IMR-90 (cell line): ENCODE measurements at regions not wholly inside any gene's neighbourhood (a gene's known extent, or its start where the extent isn't known, plus 50 kb on each side); places are given as distances from the start of the nearest gene placed in this dataset.

ENCODE experiments used
- ATAC-seq: fragments of 200-7000 bp; cut with Tn5 transposase; 2 replicates; pipeline ENCODE4 v1.9.1; 2020; ENCODE audit warnings: low read depth, mild to moderate bottlenecking, moderate library complexity
- BruUV-seq: library from RNA; stranded (reverse); fragments of 400-500 nt; replicated peaks from 2 replicates; lab custom pipeline; 2021; lab: Mats Ljungman, UMichigan
- CTCF ChIA-PET: fragments of 300-600 bp; formaldehyde crosslinking; extraction: SDS; loops from one replicate; lab custom pipeline; 2021; ENCODE audit warnings: antibody characterized with exemption; lab: Yijun Ruan, JAX
- POLR2A ChIA-PET: fragments of 300-600 bp; sonication (Branson Sonifier 250); formaldehyde crosslinking; loops from one replicate; lab custom pipeline; 2022; ENCODE audit warnings: antibody characterized with exemption; ENCODE audit not compliant: unreplicated experiment; lab: Charles Lee
- DNase-seq: peaks from one replicate; pipeline ENCODE4 v3.0.0; 2013
- H2AFZ ChIP-seq: replicated peaks from 2 replicates; pipeline ENCODE3; 2013; ENCODE audit warnings: low read length, mild to moderate bottlenecking; ENCODE audit not compliant: poor library complexity
- H2AK5ac ChIP-seq: 2 replicates; pipeline ENCODE4 v1.6.1; 2013; ENCODE audit warnings: low read depth, low read length, inconsistent platforms
- H2AK9ac ChIP-seq: replicated peaks from 2 replicates; pipeline ENCODE3; 2013; ENCODE audit warnings: mild to moderate bottlenecking, low read depth, low read length, moderate library complexity; ENCODE audit not compliant: poor library complexity
- H2BK120ac ChIP-seq: 2 replicates; pipeline ENCODE4 v1.6.1; 2013; ENCODE audit warnings: low read depth, low read length, inconsistent platforms
- H2BK15ac ChIP-seq: 3 replicates; pipeline ENCODE4 v1.6.1; 2013; ENCODE audit warnings: low read depth, low read length, inconsistent platforms
- H2BK20ac ChIP-seq: 2 replicates; pipeline ENCODE4 v1.6.1; 2013; ENCODE audit warnings: low read depth, mild to moderate bottlenecking, inconsistent platforms, low read length, moderate library complexity
- H2BK5ac ChIP-seq: 2 replicates; pipeline ENCODE4 v1.6.1; 2013; ENCODE audit warnings: mild to moderate bottlenecking, low read depth, low read length, inconsistent platforms; ENCODE audit not compliant: poor library complexity, severe bottlenecking
- H3K14ac ChIP-seq: replicated peaks from 2 replicates; pipeline ENCODE4 v1.6.1; 2013; ENCODE audit warnings: low read depth, low read length, inconsistent platforms
- H3K18ac ChIP-seq: 2 replicates; pipeline ENCODE4 v1.6.1; 2013; ENCODE audit warnings: low read depth, low read length, control low read depth
- H3K23ac ChIP-seq: 2 replicates; pipeline ENCODE4 v1.6.1; 2013; ENCODE audit warnings: low read depth, low read length, inconsistent platforms
- H3K27ac ChIP-seq: 2 replicates; pipeline ENCODE4 v1.5.1; 2013; ENCODE audit warnings: mild to moderate bottlenecking, control low read depth, low read length; ENCODE audit not compliant: insufficient read depth
- H3K27me3 ChIP-seq: 2 replicates; pipeline ENCODE4 v1.6.1; 2013; ENCODE audit warnings: low read length; ENCODE audit not compliant: control insufficient read depth, insufficient read depth
- H3K36me3 ChIP-seq: 2 replicates; pipeline ENCODE4 v1.6.1; 2013; ENCODE audit warnings: low read length, mixed read lengths; ENCODE audit not compliant: control insufficient read depth, insufficient read depth
- H3K4ac ChIP-seq: 2 replicates; pipeline ENCODE4 v1.6.1; 2013; ENCODE audit warnings: low read depth, low read length, inconsistent platforms
- H3K4me1 ChIP-seq: 2 replicates; pipeline ENCODE4 v1.6.1; 2013; ENCODE audit warnings: low read length, mixed read lengths; ENCODE audit not compliant: control insufficient read depth, insufficient read depth
- H3K4me2 ChIP-seq: 2 replicates; pipeline ENCODE4 v1.6.1; 2013; ENCODE audit warnings: low read depth, mild to moderate bottlenecking, control low read depth, low read length, moderate library complexity
- H3K4me3 ChIP-seq: 2 replicates; pipeline ENCODE4 v1.5.1; 2013; ENCODE audit warnings: low read depth, mild to moderate bottlenecking, control low read depth, low read length, moderate library complexity; ENCODE audit not compliant: insufficient read depth
- H3K56ac ChIP-seq: 2 replicates; pipeline ENCODE4 v1.6.1; 2013; ENCODE audit warnings: low read length, inconsistent platforms; ENCODE audit not compliant: insufficient read depth; ENCODE audit errors: extremely low read depth
- H3K79me1 ChIP-seq, 2 experiments: 2 replicates each; pipeline ENCODE4 v1.6.1; 2013; ENCODE audit warnings: low read length in 2 of 2, inconsistent platforms in 1 of 2, low read depth in 1 of 2
- H3K9ac ChIP-seq: 2 replicates; pipeline ENCODE4 v1.6.1; 2013; ENCODE audit warnings: low read depth, low read length, control low read depth
- H3K9me1 ChIP-seq: 2 replicates; pipeline ENCODE4 v1.6.1; 2013; ENCODE audit warnings: low read length, inconsistent platforms; ENCODE audit not compliant: insufficient read depth
- H3K9me3 ChIP-seq: 2 replicates; pipeline ENCODE4 v1.6.1; 2013; ENCODE audit warnings: low read length; ENCODE audit not compliant: control insufficient read depth, insufficient read depth
- H4K20me1 ChIP-seq: 2 replicates; pipeline ENCODE4 v1.6.1; 2013; ENCODE audit warnings: low read length, inconsistent platforms; ENCODE audit not compliant: insufficient read depth
- H4K5ac ChIP-seq: 2 replicates; pipeline ENCODE4 v1.6.1; 2013; ENCODE audit warnings: mild to moderate bottlenecking, low read depth, low read length, control low read depth
- H4K8ac ChIP-seq, 2 experiments: 2 replicates each; pipeline ENCODE4 v1.6.1; 2013; ENCODE audit warnings: low read depth in 2 of 2, low read length in 2 of 2, control low read depth in 1 of 2, inconsistent platforms in 1 of 2
- H4K91ac ChIP-seq: 2 replicates; pipeline ENCODE4 v1.6.1; 2013; ENCODE audit warnings: low read depth, low read length, inconsistent platforms; ENCODE audit not compliant: insufficient read depth
- CHD1 ChIP-seq: IDR thresholded peaks from 2 replicates; pipeline ENCODE4 v1.6.1; 2012; ENCODE audit warnings: low read depth, low read length, improper control_type of control experiment
- MAZ ChIP-seq: IDR thresholded peaks from 2 replicates; pipeline ENCODE4 v1.6.1; 2012; ENCODE audit warnings: low read depth, mild to moderate bottlenecking, low read length, improper control_type of control experiment, moderate library complexity, borderline replicate concordance
- NFE2L2 ChIP-seq: fragments of 150-350 bp; IDR thresholded peaks from 2 replicates; pipeline ENCODE4 v1.6.1; 2016; ENCODE audit warnings: low read depth, mild to moderate bottlenecking, low read length
- WGBS, 2 experiments: methylation state at CpG; one replicate each; pipeline versions ENCODE4 v1.1.5 to v1.1.7; 2013; ENCODE audit warnings: missing lambda C conversion rate in 2 of 2; ENCODE audit not compliant: insufficient read length in 1 of 2; ENCODE audit errors: extremely low coverage in 2 of 2; 5-methylcytosine and 5-hydroxymethylcytosine counted together
- dilution Hi-C: fragments of 300-500 bp; cut with HindIII; formaldehyde crosslinking; loops from one replicate; pipeline ENCODE4 v1.14.3; 2018; ENCODE audit warnings: low sequenced_read_pairs; ENCODE audit not compliant: unreplicated experiment
- in situ Hi-C: fragments of 300-500 bp; cut with MboI; formaldehyde crosslinking; loops from 3 replicates; pipeline ENCODE4 v1.14.3; 2019; ENCODE audit warnings: low sequenced_read_pairs, inconsistent platforms, mixed read lengths
- intact Hi-C: fragments of 100-400 bp; cut with micrococcal nuclease; formaldehyde crosslinking; loops from 2 replicates; pipeline ENCODE4 v1.10.0; 2022

DNA sequence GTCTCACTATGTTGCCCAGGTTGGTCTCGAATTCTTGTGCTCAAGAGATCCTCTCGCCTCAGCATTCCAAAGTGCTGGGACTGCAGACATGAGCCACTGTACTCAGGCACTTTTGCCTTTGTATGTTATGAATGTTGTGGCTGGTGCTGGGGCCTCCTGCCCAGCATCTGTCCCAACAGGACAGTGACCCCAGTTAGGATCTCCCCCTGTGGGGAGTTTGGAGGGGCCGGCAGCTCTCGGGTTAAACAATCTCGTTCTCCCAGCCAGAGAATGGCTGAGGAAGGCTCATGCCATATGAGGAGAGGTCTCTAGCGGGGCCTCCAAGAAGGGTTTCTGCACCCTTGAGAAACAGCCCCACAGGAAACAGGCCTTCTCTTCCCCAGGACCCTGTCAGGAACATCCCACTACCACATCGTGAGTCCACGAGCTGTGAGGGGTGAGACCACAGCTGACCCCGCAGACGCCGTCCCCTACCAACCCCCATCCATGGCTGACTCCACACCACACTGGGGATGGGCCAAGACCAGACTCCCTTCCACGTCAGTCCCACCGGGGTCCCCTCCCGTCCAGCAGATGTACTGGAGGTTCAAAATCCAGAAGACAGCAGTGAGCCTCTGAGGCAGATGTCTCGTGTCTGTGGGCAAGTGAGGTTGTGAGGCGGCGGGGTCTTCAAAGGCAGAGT is 54.1 kb downstream of the SHANK2 start:
- Histone ChIP-seq H3K14ac (0 out of 2 replicates have a peak overlapping the region, but pooled peaks have one; percentile 19), H2BK15ac (no peak overlapping the region; the same call in 2 of the 3 replicates), H3K4ac (no peak overlapping the region), H3K4me3 (no peak overlapping the region), H2AFZ (no peak overlapping the region), H2BK20ac (no peak overlapping the region), H2BK120ac (no peak overlapping the region), H3K9me3 (no peaks in the 10 kb centered on the region), H4K5ac (no peak overlapping the region), H3K27me3 (no peaks in the 10 kb centered on the region), H3K23ac (no peak overlapping the region), H2AK5ac (peak overlapping the region; percentile 12; the same call in 1 of the 2 replicates), H3K27ac (no peak overlapping the region), H2AK9ac (no peak overlapping the region), H3K56ac (no peak overlapping the region), H3K36me3 (peaks cover 7% of the 10 kb centered on the region; the same call in 1 of the 2 replicates), H2BK5ac (no peak overlapping the region), H3K9ac (no peak overlapping the region), H4K91ac (no peak overlapping the region), H3K18ac (no peak overlapping the region), H3K9me1 (no peaks in the 10 kb centered on the region), H3K79me1 (no peaks in the 10 kb centered on the region; a peak in 2 of 4 replicates), H3K4me2 (no peak overlapping the region), H3K4me1 (peaks cover 3% of the 10 kb centered on the region; the same call in 1 of the 2 replicates), H4K20me1 (no peaks in the 10 kb centered on the region; the same call in 1 of the 2 replicates), H4K8ac (no peak overlapping the region)
- ChIA-PET CTCF (interaction anchor here (0.6 kb wide), 1 partner anchor 90 kb away, joined by 3 read pairs; no protein-coding TSS in a partner anchor), POLR2A (no interaction called here)
- in situ Hi-C loops (no loop called here), intact Hi-C loops (no loop called here), dilution Hi-C loops (no loop called here)
- no peak for ATAC-seq
- no TSS peak for BruUV-seq
- no peak for TF ChIP-seq NFE2L2
- TF ChIP-seq CHD1: no peak
- no peak for TF ChIP-seq MAZ
- WGBS, 2 experiments: 76% methylated on average over 3 of the region's 17 CpGs; no CpG with 5 or more reads in 1 of the 2 experiments
- DNase-seq: no peak
